ENCODE measurements at regions not wholly inside any gene's neighbourhood (a gene's known extent, or its start where the extent isn't known, plus 50 kb on each side); places are given as distances from the start of the nearest gene placed in this dataset.

- no peak for ATAC-seq (ENCODE audit: insufficient number of reproducible peaks, low FRiP score, low read depth)
- no peak for TF ChIP-seq CTCF (IDR thresholded peaks at IDR 0.05)
Observed at GRCh38 chr1:192057766-192058165, 100.5 kb upstream of the RGS18 start.

GRCh38 chr1:192059407-192059806 is 98.9 kb upstream of the RGS18 start:
- Histone ChIP-seq H3K4me3 (no peak overlapping the region), H3K27ac (no peak overlapping the region), H3K36me3 (no peaks in the 10 kb centered on the region), H3K4me1 (ENCODE audit: control insufficient read depth in 1 of 2, low read depth in 2 of 2) (peaks cover 6 to 10% of the 10 kb centered on the region in 2 donors), H3K27me3 (replicated peaks; ENCODE audit: insufficient read depth) (no peaks in the 10 kb centered on the region), H3K9me3 (no peaks in the 10 kb centered on the region)
- DNase-seq (ENCODE audit: low spot score) (no peak), ATAC-seq (ENCODE audit: insufficient number of reproducible peaks, low FRiP score, low read depth) (no peak)
- no peak for TF ChIP-seq CTCF (IDR thresholded peaks at IDR 0.05)

More at GRCh38 chr1:192057766-192058165, 100.5 kb upstream of the RGS18 start:
- Histone ChIP-seq H3K4me3 (no peak overlapping the region), H3K4me1 (ENCODE audit: control insufficient read depth in 1 of 2, low read depth in 2 of 2) (peaks cover 10 to 21% of the 10 kb centered on the region in 2 donors), H3K27ac (no peak overlapping the region), H3K36me3 (no peaks in the 10 kb centered on the region), H3K9me3 (no peaks in the 10 kb centered on the region), H3K27me3 (replicated peaks; ENCODE audit: insufficient read depth) (no peaks in the 10 kb centered on the region)
- no peak for DNase-seq (ENCODE audit: low spot score)

- DNase-seq (ENCODE audit: low spot score) (no peak), ATAC-seq (ENCODE audit: insufficient number of reproducible peaks, low FRiP score, low read depth) (no peak)
- H3K36me3 ChIP-seq = no peaks in the 10 kb centered on the region
- no peak overlapping the region for H3K27ac ChIP-seq
- no peaks in the 10 kb centered on the region for H3K27me3 ChIP-seq (replicated peaks; ENCODE audit: insufficient read depth)
- H3K4me3 ChIP-seq = no peak overlapping the region
- TF ChIP-seq CTCF (IDR thresholded peaks at IDR 0.05) = no peak
- H3K9me3 ChIP-seq = no peaks in the 10 kb centered on the region
- peaks cover 6 to 10% of the 10 kb centered on the region in 2 donors for H3K4me1 ChIP-seq (ENCODE audit: control insufficient read depth in 1 of 2, low read depth in 2 of 2)
Observed at GRCh38 chr1:192061556-192061955, 96.7 kb upstream of the RGS18 start.

- DNase-seq (ENCODE audit: low spot score) (no peak), ATAC-seq (ENCODE audit: insufficient number of reproducible peaks, low FRiP score, low read depth) (no peak)
- no peak overlapping the region for H3K27ac ChIP-seq
- no peaks in the 10 kb centered on the region for H3K9me3 ChIP-seq
- no peak overlapping the region for H3K4me3 ChIP-seq
- no peaks in the 10 kb centered on the region for H3K27me3 ChIP-seq (replicated peaks; ENCODE audit: insufficient read depth)
- TF ChIP-seq CTCF (IDR thresholded peaks at IDR 0.05) = no peak
- H3K36me3 ChIP-seq = no peaks in the 10 kb centered on the region
- H3K4me1 ChIP-seq (ENCODE audit: control insufficient read depth in 1 of 2, low read depth in 2 of 2) = no peaks in the 10 kb centered on the region
Observed at GRCh38 chr1:192065087-192065486, 93.2 kb upstream of the RGS18 start.

GRCh38 chr1:192066202-192066601 is 92.1 kb upstream of the RGS18 start:
- H3K27ac ChIP-seq = no peak overlapping the region
- no peak for TF ChIP-seq CTCF (IDR thresholded peaks at IDR 0.05)
- DNase-seq (ENCODE audit: low spot score) (no peak), ATAC-seq (ENCODE audit: insufficient number of reproducible peaks, low FRiP score, low read depth) (no peak)
- no peaks in the 10 kb centered on the region for H3K36me3 ChIP-seq
- H3K4me1 ChIP-seq (ENCODE audit: control insufficient read depth in 1 of 2, low read depth in 2 of 2) = no peaks in the 10 kb centered on the region
- H3K4me3 ChIP-seq = no peak overlapping the region
- H3K27me3 ChIP-seq (replicated peaks; ENCODE audit: insufficient read depth) = no peaks in the 10 kb centered on the region
- no peaks in the 10 kb centered on the region for H3K9me3 ChIP-seq
